ENCODE measurements at regions not wholly inside any gene's neighbourhood (a gene's known extent, or its start where the extent isn't known, plus 50 kb on each side); places are given as distances from the start of the nearest gene placed in this dataset.

DNA sequence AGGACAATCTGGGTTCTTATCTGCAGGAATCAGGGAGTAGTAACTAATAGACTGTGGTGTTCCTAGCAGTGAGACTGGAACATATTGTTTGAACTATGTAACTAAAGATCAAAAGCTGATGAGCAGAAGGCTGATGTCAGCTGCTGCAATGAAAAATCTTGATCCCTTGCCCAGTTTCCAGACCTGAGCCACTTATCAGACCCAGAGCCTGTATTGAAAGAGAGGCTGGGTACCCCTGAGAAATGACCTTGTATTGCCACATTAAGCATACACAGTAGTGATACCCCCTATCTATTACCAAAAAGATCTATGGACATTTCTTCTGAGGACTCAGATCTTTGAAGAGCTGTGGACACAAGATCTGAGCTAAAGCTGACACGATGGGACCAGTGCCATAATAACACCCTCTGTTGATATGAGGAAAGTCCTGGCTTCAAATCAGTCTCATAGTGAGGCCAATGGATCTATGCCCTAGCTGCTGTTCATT lies 178.0 kb upstream of the GALNT2 start:
- TF ChIP-seq, protein P1, sequence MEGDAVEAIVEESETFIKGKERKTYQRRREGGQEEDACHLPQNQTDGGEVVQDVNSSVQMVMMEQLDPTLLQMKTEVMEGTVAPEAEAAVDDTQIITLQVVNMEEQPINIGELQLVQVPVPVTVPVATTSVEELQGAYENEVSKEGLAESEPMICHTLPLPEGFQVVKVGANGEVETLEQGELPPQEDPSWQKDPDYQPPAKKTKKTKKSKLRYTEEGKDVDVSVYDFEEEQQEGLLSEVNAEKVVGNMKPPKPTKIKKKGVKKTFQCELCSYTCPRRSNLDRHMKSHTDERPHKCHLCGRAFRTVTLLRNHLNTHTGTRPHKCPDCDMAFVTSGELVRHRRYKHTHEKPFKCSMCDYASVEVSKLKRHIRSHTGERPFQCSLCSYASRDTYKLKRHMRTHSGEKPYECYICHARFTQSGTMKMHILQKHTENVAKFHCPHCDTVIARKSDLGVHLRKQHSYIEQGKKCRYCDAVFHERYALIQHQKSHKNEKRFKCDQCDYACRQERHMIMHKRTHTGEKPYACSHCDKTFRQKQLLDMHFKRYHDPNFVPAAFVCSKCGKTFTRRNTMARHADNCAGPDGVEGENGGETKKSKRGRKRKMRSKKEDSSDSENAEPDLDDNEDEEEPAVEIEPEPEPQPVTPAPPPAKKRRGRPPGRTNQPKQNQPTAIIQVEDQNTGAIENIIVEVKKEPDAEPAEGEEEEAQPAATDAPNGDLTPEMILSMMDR (IDR thresholded peaks at IDR 0.05; ENCODE audit: insufficient read depth, low read length) = no peak
- TF ChIP-seq, protein P2, sequence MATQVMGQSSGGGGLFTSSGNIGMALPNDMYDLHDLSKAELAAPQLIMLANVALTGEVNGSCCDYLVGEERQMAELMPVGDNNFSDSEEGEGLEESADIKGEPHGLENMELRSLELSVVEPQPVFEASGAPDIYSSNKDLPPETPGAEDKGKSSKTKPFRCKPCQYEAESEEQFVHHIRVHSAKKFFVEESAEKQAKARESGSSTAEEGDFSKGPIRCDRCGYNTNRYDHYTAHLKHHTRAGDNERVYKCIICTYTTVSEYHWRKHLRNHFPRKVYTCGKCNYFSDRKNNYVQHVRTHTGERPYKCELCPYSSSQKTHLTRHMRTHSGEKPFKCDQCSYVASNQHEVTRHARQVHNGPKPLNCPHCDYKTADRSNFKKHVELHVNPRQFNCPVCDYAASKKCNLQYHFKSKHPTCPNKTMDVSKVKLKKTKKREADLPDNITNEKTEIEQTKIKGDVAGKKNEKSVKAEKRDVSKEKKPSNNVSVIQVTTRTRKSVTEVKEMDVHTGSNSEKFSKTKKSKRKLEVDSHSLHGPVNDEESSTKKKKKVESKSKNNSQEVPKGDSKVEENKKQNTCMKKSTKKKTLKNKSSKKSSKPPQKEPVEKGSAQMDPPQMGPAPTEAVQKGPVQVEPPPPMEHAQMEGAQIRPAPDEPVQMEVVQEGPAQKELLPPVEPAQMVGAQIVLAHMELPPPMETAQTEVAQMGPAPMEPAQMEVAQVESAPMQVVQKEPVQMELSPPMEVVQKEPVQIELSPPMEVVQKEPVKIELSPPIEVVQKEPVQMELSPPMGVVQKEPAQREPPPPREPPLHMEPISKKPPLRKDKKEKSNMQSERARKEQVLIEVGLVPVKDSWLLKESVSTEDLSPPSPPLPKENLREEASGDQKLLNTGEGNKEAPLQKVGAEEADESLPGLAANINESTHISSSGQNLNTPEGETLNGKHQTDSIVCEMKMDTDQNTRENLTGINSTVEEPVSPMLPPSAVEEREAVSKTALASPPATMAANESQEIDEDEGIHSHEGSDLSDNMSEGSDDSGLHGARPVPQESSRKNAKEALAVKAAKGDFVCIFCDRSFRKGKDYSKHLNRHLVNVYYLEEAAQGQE (IDR thresholded peaks at IDR 0.05; ENCODE audit: insufficient replicate concordance, low read depth) = no peak
- no peak for TF ChIP-seq POLR2AphosphoS5 (IDR thresholded peaks at IDR 0.05; ENCODE audit: low read depth)
- TF ChIP-seq SPI1 (IDR thresholded peaks at IDR 0.05; ENCODE audit: borderline replicate concordance, low read depth) = no peak
- TF ChIP-seq GABPA (IDR thresholded peaks at IDR 0.05; ENCODE audit: low read depth) = no peak

All from HL-60 (cell line).